HG02852 (cell line): ENCODE measurements at regions not wholly inside any gene's neighbourhood (a gene's known extent, or its start where the extent isn't known, plus 50 kb on each side); places are given as distances from the start of the nearest gene placed in this dataset.

Experiments used
- ATAC-seq: cut with Tn5 transposase; IDR thresholded peaks from one replicate; pipeline ENCODE4 v1.9.1; 2021; ENCODE audit warnings: mild to moderate bottlenecking, moderate library complexity; ENCODE audit not compliant: unreplicated experiment

DNA sequence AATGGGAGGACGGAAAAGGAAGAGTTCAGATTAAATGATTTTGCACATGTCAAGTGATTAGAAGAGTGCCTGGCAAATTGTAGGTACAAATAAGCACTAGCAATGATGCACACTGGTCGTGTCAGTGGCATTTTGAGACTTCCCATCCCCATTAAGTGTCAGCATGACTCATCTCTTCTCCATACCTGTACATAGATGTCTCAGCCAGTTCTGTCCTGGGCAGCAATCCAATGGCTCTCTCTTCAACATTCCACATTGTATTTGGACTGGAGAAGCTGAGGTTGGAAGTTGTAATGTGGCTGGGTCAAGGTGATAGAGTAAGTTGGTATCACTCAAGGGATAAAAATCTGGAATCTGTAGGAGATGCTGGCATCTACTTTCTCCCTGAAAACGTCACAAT, 742.7 kb downstream of the VRK1 start:
- ATAC-seq: no peak

DNA sequence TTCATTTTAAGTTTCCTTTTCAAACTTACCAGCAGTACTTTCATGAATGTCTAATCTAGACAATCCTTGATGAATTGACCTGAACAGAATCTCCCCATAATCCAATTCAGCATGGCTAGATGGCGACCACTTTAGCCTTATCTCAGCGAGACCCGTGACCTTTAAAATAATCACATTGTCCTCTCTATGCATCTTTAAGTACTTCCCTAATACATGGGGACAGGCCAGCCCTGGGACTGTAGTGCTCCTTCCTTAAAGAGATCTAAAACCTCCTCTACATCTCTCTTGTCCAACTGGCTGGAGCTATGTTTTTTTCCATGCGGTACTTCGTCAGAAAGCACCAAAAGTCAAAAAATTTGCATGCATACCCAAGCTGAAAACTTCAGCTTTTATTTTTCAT, 746.0 kb downstream of the VRK1 start:
- no peak for ATAC-seq

DNA sequence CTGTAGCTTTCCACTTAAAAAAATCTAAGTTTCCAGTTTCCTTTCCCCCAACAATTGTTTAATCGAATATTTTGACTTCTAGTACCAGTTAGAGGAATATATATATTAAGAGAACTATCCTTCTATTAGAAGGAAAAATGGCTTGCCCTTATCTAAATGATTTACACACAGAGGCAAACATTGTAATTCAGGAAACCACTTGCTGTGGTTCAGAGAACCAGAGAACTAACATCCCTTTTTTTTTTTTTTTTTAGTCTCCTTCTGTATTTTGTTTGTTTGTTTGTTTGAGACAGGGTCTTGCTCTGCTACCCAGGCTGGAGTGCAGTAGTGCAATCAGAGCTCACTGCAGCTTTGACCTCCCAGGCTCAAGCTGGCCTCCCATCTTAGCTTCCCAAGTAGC, 746.6 kb downstream of the VRK1 start:
- ATAC-seq: no peak

DNA sequence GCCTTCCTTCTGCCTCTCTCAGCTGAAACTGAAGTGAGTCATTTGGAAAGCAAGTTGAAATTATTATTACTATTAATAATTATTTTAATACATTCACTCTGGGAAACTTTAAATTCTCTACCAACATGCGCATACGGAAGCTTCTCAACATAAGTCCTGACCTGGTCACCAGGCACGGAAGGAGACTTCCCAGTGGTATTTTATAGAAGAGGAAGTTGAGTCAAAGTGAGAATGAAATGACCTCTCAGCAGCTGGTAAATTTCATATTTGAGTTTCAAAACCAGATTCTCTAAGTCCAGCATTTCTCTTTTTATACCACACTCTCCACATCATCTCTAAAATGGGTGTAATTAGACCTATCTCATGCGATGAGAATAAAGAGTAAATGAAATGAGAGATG, 747.4 kb downstream of the VRK1 start:
- ATAC-seq: peak; percentile 48

DNA sequence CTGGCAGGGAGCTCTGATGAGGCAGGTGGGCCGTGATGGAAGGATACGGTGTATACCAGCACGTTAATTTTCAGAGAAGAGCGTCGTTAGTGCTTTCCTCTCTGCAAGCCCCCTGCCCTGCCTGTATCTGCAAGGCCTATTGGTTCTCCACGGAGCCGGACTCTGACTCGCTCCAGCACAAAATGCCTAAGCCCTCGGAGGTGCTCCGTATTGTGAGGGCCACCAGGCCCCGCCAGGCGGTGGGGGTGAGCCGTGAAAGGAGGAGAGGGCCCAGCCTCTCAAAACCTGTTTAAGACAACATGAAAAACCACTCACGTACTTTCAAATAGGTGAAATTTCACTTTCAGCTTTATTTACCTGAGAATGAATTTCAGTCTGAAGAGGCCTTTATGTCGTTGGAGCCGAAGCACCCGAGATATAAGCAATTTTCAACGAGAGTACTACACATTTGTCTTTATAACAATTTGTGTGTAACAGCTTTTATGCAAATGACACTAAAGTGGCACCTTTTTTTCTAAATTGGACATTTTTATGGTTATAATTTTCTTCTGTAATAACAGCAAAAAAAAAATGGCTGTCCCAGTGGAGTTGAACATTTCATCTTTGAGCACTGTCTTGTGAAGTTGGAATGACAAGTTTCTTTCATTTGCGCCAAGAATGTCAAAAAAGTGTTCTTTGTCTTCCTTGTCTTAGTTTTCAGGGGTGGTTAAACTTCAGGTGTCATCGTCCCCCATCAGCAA, 749.5 kb downstream of the VRK1 start:
- no peak for ATAC-seq

DNA sequence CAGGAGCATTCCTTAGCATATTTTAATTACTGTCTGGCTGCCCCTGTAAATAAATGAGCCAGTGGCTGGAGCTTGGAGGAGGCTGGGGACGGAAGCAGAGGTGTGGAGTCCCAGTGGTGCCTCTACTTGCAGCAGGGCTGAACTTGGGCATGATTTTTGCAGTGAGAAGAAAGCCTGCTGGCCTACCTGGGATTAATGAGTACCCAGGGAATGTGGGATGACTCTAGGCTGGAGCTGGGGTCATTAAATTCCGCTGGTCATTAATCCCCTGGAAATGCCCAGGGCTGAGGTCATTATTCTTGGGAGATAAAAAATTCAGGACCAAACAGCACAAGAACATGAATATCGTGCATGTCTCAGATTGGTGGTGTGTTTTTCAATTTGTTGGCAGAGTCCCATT, 753.3 kb downstream of the VRK1 start:
- no peak for ATAC-seq

DNA sequence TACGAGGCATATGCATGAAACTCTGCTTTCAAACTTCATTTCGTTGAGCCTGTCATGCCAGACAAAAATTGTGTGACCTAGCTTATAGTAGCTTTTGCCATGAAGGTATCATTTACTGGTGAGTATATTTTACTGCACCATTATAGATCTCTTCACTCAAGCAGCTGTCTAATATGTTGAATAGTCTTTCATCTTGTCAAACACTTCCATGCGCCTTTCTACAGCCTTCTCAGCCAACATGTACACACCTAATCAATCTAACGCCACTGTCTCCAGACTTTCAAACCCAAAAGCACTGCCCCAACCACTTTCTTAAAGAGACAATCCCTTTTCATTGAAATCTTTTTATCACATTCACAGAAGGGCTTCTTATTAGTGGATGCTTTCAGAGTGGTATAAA, 757.4 kb downstream of the VRK1 start:
- no peak for ATAC-seq

DNA sequence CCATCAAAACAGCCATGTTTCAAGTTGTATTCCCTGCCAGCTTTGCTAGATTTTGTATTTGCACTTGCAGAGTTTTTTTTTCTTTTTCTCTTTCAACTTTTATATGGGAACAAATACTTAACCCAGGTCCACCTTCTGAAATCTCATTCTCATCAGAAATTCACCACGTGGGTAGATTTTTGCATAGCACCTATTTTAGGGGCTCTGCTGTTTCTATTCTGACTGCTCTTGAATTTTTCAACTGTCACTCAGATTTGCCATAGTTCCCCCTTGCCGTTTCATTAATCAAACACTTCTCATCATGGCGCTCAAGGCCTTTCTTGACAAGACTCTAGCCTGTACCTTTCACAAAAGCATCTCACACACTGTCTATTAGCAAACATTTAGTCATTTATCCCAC, 767.2 kb downstream of the VRK1 start:
- ATAC-seq: no peak

DNA sequence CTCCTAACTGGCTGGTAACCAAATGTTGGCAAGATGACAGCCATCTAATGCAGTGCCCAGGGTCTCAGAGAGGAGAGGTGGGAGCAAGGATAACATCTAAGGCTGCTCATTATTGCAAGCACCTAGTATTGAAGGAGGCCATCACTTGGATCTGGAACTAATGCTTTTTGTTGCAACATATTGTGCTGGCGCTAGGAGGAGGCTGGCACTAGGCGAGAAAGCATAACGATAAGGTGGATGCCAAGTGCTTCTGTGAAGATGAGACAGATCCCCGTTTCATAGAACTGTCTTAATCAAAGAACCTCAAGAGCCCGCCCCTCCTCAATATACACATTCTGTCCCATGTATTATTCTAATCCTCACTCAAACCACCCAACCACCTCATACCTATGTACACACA, 774.0 kb downstream of the VRK1 start:
- ATAC-seq: no peak

DNA sequence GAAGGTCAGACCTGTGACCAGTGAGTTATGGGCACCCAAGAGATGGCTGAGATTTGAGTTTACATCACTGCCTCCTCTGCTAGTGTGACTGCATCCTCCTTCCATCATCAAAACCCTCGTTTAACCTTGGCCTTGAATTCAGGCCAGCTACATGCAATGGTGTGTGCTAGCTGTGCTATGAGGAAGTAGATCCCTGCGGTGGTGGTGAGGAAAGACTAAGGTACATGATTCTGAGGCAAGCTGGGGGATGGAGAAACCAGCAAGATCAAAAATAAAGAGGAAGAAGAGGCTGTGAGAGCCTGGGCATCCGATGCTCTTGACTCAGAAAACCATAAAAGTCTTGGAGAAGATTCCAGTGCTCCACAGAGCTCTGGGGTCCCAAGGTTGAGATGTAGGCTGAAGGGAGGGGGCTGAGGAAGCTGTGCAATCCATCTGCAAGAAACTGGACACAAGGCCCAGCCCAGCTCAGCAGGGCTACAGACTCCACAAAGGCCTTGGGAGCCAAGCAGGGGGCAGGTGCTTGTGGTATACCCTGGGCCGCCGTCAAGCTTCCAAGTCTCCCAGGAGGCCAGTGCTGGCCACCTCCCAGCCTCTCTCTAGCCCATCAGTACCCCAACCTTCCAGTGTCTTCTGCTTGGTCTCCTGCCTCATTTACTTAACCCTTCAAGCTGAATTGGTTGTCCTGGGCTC, 774.8 kb downstream of the VRK1 start:
- no peak for ATAC-seq

DNA sequence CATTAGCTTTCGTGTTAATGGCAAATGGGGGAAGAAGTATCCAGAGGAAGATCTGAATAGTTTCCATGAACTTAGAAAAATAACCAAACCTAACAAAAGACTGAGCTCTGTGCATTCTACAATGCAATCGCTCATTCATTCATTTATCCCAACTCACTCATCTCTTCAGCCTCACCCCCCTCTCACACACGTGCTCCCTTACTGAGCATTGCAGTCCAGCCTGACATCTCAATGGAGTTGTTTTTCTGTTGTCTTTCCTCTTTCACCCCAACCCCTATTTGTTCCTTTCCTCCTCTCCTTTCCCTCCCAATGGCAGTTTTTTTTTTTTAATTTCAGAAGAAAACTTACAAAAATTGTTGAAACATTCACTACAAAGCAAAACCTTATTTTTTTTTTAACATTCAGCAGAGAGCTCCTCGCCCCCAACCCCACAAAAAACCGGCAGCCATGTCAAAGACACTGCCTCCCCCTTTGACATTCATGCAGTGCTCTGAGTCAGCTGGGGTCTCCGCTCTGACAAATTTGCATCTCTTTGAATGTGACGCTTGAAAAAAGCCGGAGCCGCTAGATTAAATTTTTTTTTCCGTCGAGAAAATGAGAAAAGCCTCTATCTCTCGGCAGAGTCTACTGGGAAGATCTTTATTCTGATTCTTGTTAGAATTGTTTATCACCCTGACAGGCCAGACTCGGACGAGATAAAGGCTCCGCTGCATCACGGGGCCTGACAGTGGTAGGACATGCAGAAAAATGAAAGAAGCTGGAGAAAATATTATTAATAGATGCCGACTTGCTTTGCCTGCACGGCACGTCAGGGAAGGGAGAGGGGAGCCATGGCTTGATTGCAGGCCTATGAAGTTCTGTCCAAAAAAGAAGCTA, 775.6 kb downstream of the VRK1 start:
- no peak for ATAC-seq

DNA sequence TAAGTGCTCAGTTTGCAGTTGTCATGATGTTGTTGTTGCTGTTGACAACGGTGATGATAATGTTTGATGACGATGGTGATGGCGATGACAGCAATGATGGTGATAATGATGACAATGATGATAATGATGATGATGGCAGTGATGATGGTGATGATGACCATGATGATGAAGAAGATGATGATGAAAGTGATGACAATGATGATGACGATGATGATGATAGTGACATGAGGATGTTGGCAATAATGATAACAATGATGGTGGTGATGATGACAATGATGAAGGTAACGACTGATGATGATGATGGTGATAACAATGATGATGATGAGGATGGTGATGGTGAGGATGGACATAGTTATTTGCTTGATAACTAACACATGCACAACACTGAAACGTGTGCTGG, 778.5 kb downstream of the VRK1 start:
- ATAC-seq: no peak

DNA sequence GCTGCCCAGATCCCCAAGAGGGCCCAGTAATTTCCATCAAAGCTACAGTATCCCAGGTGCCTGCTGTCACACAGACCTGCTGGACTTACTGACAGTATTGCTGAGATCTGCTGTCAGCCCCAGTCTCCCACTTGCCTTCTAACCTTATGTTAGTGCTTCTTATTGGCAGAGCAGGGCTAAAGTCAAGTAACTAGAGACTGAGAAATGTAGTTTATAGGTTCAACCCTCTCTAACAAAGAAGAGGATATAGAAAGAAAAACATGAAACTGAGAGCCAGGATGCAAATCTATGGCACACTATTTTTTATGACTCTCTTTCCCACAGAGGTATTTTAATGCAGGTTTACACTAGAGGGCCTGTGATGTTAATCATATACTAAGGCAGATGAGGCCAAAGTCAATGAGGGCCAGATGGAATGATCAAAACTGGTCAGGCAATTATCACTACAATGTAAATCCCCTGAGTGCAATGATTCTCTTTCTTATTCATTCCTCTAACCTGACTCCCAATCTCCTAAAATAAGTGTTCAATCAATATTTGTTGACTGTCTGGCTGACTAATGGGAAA, 781.9 kb downstream of the VRK1 start:
- no peak for ATAC-seq

DNA sequence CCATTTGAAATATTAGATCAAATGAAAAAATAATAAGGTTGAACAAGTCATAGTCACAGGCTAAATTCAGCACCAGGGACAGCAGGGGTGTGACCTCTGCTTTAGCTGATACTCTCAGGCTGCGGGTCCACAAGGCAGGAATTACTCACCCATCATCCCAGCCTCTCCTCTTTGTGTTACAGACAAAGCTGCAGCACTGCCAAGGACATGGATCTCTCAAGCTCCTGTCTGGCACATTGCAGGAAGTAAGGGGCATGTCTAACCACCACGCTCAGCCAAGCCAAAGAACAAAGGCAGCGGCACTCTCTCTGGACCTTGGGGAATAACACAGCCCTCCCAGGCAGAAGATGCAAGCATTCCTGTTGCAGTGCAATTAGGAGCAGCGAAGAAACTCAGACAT, 783.8 kb downstream of the VRK1 start:
- ATAC-seq: no peak

DNA sequence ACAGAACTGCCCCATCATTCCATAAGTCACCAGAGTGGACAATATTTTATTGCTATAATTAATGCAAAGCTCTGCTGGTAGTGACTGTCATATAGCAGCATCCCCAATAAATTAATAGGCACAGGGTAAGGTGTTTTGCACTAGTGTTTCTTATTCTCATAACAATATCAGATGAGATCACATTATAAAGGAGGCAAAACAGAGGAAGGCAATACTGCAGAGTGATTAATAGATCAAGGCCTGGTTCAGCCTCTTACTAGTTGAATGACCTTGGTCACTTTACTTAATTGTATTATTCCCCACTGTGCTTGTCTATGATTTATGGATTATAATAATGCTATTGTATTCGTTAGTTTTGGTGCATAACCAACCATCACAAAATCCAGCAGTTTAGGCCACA, 784.8 kb downstream of the VRK1 start:
- no peak for ATAC-seq

DNA sequence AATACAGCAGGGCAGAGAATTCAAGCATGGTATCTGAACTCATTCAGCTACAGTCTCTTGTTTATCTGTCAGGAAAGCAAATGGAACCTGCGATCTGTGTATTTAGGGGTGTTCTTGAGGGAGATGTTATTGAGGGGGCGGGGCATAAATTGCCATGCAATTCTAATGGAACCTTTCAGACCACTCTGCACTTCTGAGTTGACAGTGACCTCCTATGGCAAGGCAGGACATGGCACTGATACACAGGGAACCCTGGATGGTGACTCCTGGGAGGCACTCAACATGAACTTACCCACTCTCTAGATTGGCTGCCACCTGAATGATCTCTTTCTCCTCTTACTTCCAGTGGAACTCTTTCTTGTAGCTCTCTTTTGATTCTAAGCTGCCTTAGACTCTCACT, 787.3 kb downstream of the VRK1 start:
- no peak for ATAC-seq

DNA sequence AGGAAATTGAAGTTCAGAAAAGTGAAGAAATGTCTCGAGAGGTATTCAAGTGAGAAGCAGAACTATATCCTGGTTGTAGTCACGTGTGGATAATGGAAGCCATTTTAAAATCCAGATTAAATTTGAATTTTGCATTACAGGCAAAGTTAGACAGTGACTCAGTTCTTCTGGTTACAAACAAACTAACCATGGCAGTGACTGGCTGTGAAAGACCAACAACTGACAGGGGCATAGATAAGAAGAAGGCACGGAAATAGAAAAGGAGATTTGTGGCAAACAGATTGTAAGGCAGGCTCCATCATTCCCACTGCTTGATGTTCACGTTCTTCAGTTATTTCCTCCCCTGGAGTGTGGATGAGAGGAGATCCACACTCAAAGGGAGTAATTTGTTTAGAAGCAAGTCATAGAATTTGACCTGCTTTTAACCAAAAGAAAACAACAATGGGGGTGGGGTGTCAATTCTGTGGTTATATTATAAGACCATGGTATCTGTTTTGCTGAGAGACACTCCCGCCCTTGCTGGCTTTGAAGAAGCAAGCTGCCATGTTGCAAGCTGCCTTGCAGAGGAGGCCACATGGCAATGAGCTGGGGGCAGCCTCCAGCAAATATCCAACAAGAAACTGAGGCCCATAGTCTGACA, 795.3 kb downstream of the VRK1 start:
- no peak for ATAC-seq

DNA sequence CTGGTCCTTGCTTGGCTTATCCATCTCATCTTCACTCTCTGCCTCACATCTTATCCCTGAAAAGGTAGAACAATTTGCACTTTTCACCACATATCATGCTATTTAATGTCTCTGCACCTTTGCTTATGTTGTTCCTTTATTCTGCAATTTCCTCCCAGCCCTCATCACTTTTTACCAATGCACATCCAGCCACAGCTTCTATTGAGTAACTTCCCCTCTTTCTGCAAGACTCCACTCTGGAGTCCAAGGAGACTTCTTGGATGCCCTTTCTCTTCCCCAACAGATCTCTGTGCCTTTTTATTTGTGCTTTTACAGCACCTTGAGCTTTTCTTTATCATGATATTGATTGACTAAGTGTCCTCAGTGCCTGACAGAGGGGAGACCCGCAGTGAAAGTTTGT, 797.1 kb downstream of the VRK1 start:
- ATAC-seq: no peak

DNA sequence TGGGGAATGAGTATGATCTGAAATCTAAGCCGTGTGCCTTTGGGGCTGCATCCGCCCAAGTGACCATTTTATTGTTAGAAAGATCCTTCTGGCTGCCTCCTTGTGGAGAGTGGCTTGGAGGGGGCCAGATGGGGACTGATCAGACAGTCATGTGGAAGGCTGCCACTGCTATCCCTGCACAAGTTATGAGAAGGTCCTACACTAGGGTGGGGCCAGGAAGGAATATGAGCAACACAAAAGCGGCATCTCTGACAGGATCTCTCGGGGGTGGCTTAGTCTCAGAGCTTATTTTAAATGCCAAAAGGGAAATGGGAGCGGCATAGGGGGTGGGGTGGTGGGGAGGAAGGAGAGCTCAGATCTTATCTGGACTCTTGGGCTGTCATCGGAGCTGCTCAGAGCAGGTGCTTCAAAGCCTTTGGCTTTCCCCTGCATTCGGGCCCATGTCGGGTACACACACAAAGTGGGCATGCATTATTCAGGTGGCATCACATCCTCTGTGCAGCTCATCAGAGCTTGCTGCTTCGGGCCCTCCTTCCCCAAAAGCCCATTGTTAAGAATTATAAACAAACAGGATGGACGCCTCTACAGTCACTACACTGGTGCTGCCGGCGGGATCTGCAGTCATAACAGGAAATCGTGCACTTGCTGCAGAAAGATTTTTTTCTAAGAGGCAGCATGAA, 805.4 kb downstream of the VRK1 start:
- no peak for ATAC-seq

DNA sequence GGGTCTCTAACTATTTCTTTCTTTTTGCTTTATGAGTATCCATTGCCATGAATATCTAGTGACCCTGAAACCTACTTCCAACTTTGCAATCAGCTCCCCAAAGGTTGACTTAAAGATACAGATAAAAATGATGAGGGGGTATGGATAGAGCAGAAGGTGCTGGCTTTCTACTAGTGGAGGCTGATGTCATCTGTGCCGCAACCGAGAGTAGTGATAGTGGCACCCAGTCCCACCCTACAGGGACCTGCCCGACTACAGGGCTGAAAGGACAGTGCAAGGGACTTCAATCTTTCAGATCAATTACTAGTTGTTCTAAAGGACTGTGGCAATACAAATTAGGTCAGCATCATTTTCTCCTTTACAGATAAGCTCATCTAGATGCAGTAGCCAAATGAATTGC, 806.0 kb downstream of the VRK1 start:
- no peak for ATAC-seq
